HG02642 (cell line): ENCODE measurements at regions not wholly inside any gene's neighbourhood (a gene's known extent, or its start where the extent isn't known, plus 50 kb on each side); places are given as distances from the start of the nearest gene placed in this dataset.
"Not testable (repeated sequence)": the region's sequence is repeated elsewhere in the genome, so short reads cannot be mapped to it uniquely, and the experiment has no call there.

ENCODE experiments used
- ATAC-seq: cut with Tn5 transposase; IDR thresholded peaks from one replicate; pipeline ENCODE4 v1.9.1; 2021; ENCODE audit warnings: mild to moderate bottlenecking; ENCODE audit not compliant: unreplicated experiment, poor library complexity

DNA sequence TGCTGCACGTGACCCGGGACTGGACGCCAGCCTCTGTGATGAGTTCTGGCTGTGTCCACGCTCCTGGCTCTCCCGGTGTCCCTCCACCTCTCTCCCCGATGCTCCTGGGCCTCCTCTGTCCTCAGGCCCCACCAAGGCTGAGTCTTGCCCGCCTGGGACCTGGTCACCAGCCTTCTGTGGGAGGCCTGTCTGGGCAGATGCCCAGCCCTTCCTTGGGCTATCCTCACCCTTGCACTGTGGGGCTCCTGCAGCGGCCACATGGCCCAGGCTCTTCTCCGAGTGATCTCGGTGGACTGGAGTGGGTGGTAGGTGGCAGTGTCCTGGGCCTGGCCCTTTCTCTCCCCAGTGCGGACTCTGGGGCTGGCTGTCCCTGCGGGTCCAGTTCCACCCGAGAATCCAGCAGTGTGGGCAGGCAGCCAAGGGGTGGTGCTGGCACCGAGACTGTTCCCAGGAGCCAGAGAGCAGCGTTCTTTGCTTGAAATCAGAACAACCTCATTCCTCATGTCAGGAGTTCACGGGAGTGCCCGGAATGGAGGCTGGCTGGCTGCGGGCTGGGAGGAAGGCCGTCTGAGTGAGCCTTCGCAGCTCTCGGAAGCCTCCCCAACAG lies 94.6 kb downstream of the TMEM121 start:
- ATAC-seq = not testable (repeated sequence)

DNA sequence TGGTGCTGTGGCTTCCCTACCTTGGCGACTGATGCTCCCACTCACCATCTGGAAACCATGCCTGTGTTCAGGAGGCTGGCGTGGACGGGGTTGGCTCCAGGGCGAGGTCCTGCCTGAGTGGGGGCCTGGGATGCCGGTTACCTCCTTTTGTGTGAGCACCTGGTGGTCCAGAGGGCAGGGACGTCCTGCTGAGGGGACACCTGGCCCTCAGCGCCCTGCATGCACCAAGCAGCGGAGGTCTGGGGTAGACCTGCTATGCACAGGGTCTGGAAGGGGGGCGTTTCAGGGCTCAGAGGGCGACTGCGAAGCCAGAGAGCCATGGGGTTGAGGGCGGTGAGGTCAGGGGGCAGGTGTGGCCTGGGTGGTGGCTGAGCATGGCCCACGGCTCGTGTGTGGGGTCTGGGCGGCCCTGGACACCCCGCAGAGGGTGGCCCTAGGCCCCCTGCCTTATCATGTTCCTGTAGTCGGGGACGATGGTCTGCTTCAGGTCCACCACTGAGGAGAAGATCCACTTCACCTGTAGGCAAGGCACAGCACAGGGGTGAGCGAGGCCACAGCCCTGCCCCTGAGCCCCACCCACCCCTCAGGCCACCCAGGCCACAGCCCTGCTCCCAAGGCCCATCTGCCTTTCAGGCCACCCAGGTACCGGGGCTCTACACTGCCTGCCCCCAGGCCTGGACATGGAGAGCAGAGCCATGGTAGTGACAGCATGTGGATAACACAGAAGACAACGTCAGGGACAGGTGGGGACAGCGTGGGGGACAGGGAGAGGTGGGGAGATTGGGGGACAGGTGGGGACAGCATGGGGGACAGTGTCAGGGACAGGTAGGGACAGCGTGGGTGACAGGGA lies 95.3 kb downstream of the TMEM121 start:
- not testable (repeated sequence) for ATAC-seq

GRCh38 chr14:105622329-105622955 lies 96.1 kb downstream of the TMEM121 start:
- ATAC-seq = no peak

GRCh38 chr14:105623178-105623577 lies 96.8 kb downstream of the TMEM121 start:
- not testable (repeated sequence) for ATAC-seq

DNA sequence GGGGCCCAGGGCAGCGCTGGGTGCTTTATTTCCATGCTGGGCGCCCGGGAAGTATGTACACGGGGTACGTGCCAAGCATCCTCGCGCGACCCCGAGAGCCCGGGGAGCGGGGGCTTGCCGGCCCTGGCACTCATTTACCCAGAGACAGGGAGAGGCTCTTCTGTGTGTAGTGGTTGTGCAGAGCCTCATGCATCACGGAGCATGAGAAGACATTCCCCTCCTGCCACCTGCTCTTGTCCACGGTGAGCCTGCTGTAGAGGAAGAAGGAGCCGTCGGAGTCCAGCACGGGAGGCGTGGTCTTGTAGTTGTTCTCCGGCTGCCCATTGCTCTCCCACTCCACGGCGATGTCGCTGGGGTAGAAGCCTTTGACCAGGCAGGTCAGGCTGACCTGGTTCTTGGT lies 98.0 kb downstream of the TMEM121 start:
- not testable (repeated sequence) for ATAC-seq

DNA sequence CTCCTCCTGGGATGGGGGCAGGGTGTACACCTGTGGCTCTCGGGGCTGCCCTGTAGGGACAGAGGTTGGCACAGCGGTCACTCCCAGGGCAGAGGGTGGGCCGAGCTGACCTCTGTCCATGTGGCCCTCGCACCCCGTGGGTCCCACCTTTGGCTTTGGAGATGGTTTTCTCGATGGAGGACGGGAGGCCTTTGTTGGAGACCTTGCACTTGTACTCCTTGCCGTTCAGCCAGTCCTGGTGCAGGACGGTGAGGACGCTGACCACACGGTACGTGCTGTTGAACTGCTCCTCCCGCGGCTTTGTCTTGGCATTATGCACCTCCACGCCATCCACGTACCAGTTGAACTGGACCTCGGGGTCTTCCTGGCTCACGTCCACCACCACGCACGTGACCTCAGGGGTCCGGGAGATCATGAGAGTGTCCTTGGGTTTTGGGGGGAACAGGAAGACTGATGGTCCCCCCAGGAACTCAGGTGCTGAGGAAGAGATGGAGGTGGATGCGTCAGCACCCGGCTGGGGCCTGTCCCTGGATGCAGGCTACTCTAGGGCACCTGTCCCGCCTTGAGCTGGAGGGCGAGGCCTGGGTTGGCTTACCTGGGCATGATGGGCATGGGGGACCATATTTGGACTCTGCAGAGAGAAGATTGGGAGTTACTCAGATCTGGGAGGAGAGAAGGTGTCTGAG lies 98.5 kb downstream of the TMEM121 start:
- not testable (repeated sequence) for ATAC-seq

- ATAC-seq = not testable (repeated sequence)
Observed at GRCh38 chr14:105625448-105625847, 99.1 kb downstream of the TMEM121 start.

DNA sequence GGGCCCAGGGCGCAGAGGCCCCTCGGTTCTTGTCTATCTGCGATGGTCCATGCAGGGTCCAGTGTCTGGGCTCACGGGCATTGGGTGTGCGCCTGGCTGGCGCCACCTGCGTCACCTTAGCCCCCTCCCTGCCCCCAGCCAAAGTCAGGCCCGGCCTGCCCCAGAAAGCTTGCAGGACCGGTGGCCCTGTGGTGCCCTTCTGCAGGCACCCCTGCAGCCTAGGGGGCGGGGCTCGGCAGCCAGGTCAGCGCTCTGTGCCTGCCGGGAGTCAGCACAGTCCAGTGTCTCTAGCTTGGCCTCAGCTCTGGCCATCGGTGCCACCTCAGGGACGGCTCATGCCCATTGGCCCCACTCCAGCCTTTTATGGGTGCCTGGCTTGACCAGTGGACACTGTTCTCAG lies 99.7 kb downstream of the TMEM121 start:
- not testable (repeated sequence) for ATAC-seq

DNA sequence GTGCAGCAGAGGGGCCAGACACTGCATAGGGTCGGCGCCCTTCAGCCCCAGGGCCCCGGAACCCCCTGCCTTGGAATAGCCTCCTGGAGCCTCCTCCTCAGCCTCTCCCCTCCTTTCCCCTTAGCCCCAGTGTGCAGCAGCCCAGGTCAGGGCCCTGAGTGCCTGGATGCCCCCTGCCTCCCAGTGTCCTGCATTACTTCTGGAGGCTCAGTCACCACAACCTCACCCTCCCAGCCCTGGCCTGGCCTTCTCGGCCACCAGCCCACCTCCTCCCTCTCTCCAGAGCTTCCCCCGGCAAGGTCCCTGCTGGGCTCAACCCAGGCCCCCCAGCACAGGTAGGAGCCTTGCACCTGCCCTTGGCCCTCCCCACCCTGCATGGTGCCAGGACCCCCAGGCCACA lies 100.3 kb downstream of the TMEM121 start:
- ATAC-seq = not testable (repeated sequence)

GRCh38 chr14:105627287-105627686 lies 100.9 kb downstream of the TMEM121 start:
- not testable (repeated sequence) for ATAC-seq

DNA sequence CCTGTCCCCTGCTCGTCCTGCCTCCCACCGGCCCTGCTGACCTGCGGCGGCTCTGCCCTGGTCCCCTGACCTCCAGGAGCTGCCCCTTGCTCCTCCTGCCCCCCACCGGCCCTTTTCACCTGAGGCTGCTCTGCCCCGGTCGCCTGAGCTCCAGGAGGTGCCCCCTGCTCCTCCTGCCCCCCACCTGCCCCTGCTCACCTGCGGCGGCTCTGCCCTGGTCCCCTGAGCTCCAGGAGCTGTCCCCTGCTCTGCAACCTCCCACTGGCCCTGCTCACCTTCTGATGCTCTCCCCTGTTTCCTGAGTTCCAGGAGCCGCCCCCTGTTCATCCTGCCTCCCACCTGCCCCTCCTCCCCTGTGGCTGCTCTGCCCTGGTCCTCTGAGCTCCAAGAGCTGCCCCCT lies 101.3 kb downstream of the TMEM121 start:
- ATAC-seq = no peak

DNA sequence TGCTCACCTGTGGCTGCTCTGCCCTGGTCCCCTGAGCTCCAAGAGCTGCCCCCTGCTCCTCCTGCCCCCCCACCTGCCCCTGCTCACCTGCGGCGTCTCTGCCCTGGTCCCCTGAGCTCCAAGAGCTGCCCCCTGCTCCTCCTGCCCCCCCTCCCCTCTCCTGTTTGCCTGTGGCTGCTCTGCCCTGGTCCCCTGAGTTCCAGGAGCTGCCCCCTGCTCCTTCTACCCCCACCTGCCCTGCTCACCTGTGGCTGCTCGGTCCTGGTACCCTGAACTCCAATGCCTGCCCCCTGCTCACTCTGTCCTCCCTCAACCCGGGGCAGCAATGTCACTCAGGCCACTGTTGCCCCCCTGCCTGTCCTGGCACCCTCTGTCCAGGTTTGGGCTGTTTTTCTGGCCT lies 101.7 kb downstream of the TMEM121 start:
- not testable (repeated sequence) for ATAC-seq

- ATAC-seq = not testable (repeated sequence)
Observed at GRCh38 chr14:105628531-105629067, 102.2 kb downstream of the TMEM121 start.

GRCh38 chr14:105629091-105629885 lies 102.9 kb downstream of the TMEM121 start:
- not testable (repeated sequence) for ATAC-seq

- ATAC-seq = no peak
Observed at GRCh38 chr14:105629886-105630215, 103.5 kb downstream of the TMEM121 start.

GRCh38 chr14:105630293-105630934 lies 104.0 kb downstream of the TMEM121 start:
- ATAC-seq = not testable (repeated sequence)

- ATAC-seq = not testable (repeated sequence)
Observed at GRCh38 chr14:105630935-105631779, 104.8 kb downstream of the TMEM121 start.

GRCh38 chr14:105632010-105632409 lies 105.6 kb downstream of the TMEM121 start:
- no peak for ATAC-seq
